Astrocyte (in vitro differentiated cells and primary cell): ENCODE measurements at regions not wholly inside any gene's neighbourhood (a gene's known extent, or its start where the extent isn't known, plus 50 kb on each side); places are given as distances from the start of the nearest gene placed in this dataset.
"Not testable (repeated sequence)": the region's sequence is repeated elsewhere in the genome, so short reads cannot be mapped to it uniquely, and the experiment has no call there.

Experiments
- DNase-seq: peaks from one replicate; pipeline ENCODE4 v3.0.0-alpha.2; 2010; ENCODE audit warnings: low read depth
- FAIRE-seq: peaks from 2 replicates; lab custom pipeline; 2011; peaks lifted over from hg19 to GRCh38; lab: Jason Lieb, UNC
- H2AFZ ChIP-seq: 2 replicates; pipeline ENCODE4 v1.6.0; 2012; ENCODE audit warnings: low read depth, low read length, inconsistent platforms
- H3K27ac ChIP-seq: 2 replicates; pipeline ENCODE4 v1.5.1; 2011; ENCODE audit warnings: low read depth, low read length, inconsistent platforms
- H3K27me3 ChIP-seq: 2 replicates; pipeline ENCODE4 v1.6.0; 2011; ENCODE audit warnings: low read length, inconsistent platforms; ENCODE audit not compliant: insufficient read depth
- H3K36me3 ChIP-seq: 2 replicates; pipeline ENCODE4 v1.5.1; 2011; ENCODE audit warnings: low read length, inconsistent platforms; ENCODE audit not compliant: insufficient read depth
- H3K4me1 ChIP-seq: 2 replicates; pipeline ENCODE4 v1.5.1; 2011; ENCODE audit warnings: low read length, inconsistent platforms; ENCODE audit not compliant: insufficient read depth
- H3K4me2 ChIP-seq: 2 replicates; pipeline ENCODE4 v1.6.0; 2012; ENCODE audit warnings: low read length, inconsistent platforms
- H3K4me3 ChIP-seq: 2 replicates; pipeline ENCODE4 v1.5.1; 2011; ENCODE audit warnings: low read depth, mild to moderate bottlenecking, low read length, inconsistent platforms; ENCODE audit not compliant: insufficient read depth
- H3K79me2 ChIP-seq: 2 replicates; pipeline ENCODE4 v1.6.0; 2012; ENCODE audit warnings: mild to moderate bottlenecking, low read length, inconsistent platforms; ENCODE audit not compliant: insufficient read depth
- H3K9ac ChIP-seq: 2 replicates; pipeline ENCODE4 v1.6.0; 2012; ENCODE audit warnings: mild to moderate bottlenecking, low read length, inconsistent platforms
- H3K9me3 ChIP-seq: 2 replicates; pipeline ENCODE4 v1.5.1; 2012; ENCODE audit warnings: low read depth, mild to moderate bottlenecking, low read length, inconsistent platforms; ENCODE audit not compliant: insufficient read depth
- H4K20me1 ChIP-seq: 2 replicates; pipeline ENCODE4 v1.6.0; 2012; ENCODE audit warnings: low read length, inconsistent platforms; ENCODE audit not compliant: insufficient read depth
- H3K27ac Mint-ChIP-seq: one replicate; pipeline ENCODE4 v1.8.0; 2021; ENCODE audit warnings: mild to moderate bottlenecking, mixed read lengths; ENCODE audit not compliant: unreplicated experiment
- H3K27me3 Mint-ChIP-seq: one replicate; pipeline ENCODE4 v1.8.0; 2021; ENCODE audit warnings: low read depth, mixed read lengths; ENCODE audit not compliant: unreplicated experiment
- H3K36me3 Mint-ChIP-seq: one replicate; pipeline ENCODE4 v1.8.0; 2021; ENCODE audit warnings: low read depth, mixed read lengths; ENCODE audit not compliant: unreplicated experiment
- H3K4me1 Mint-ChIP-seq: one replicate; pipeline ENCODE4 v1.8.0; 2021; ENCODE audit warnings: low read depth, mixed read lengths; ENCODE audit not compliant: unreplicated experiment
- H3K4me3 Mint-ChIP-seq: one replicate; pipeline ENCODE4 v1.8.0; 2021; ENCODE audit warnings: mild to moderate bottlenecking, moderate library complexity, mixed read lengths; ENCODE audit not compliant: unreplicated experiment
- H3K9me3 Mint-ChIP-seq: one replicate; pipeline ENCODE4 v1.8.0; 2021; ENCODE audit warnings: mild to moderate bottlenecking, mixed read lengths; ENCODE audit not compliant: unreplicated experiment
- EZH2 ChIP-seq: IDR thresholded peaks from 2 replicates; pipeline ENCODE4 v1.6.1; 2012; ENCODE audit warnings: mild to moderate bottlenecking, low read length, inconsistent platforms; ENCODE audit not compliant: insufficient read depth
- TF ChIP-seq, protein P1 (sequence below): IDR thresholded peaks from 2 replicates; pipeline ENCODE4 v1.5.1; 2011; ENCODE audit warnings: low read depth, mild to moderate bottlenecking, inconsistent platforms, low read length, moderate library complexity; ENCODE audit not compliant: insufficient read depth

DNA sequence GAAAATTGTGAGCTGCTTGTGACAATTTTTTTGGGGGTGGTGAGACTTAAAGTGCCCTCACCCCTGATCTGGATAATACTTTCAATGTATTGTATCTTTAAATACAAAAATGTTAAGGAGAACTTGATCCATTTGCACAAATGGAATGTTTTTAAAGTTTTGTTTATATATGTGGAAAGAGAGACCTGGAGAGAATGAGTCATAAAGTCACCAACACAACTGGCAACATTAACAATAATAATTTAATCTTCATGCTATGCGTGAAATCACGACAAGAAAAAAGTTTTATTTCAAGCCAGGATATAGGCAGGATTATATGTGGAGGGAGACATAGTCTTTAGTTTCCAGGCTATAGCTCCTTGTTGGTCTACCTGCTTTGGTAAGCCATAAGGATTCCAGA is 537.5 kb downstream of the GPAM start:
- Histone ChIP-seq H2AFZ (no peak overlapping the region), H3K4me3 (no peak overlapping the region), H3K36me3 (no peaks in the 10 kb centered on the region), H3K4me2 (no peak overlapping the region), H4K20me1 (no peaks in the 10 kb centered on the region), H3K9me3 (peaks cover 7% of the 10 kb centered on the region), H3K79me2 (no peaks in the 10 kb centered on the region), H3K27ac (no peak overlapping the region), H3K27me3 (no peaks in the 10 kb centered on the region), H3K4me1 (no peaks in the 10 kb centered on the region), H3K9ac (no peak overlapping the region)
- FAIRE-seq (no peak), DNase-seq (no peak)
- no peak for TF ChIP-seq EZH2
- Mint-ChIP-seq H3K4me1 (peaks cover 9% of the 10 kb centered on the region), H3K9me3 (peaks cover 15% of the 10 kb centered on the region), H3K27ac (no peak overlapping the region), H3K36me3 (peaks cover 3% of the 10 kb centered on the region), H3K4me3 (no peak overlapping the region), H3K27me3 (no peaks in the 10 kb centered on the region)

- DNase-seq: peak; percentile 57
Observed at GRCh38 chr10:111648046-111648445, 535.5 kb downstream of the GPAM start.

GRCh38 chr10:111649080-111649479 is 534.5 kb downstream of the GPAM start:
- H3K4me3 Mint-ChIP-seq, FAIRE-seq, H3K27me3 ChIP-seq, H3K4me1 ChIP-seq, H3K4me1 Mint-ChIP-seq, H3K27ac ChIP-seq, H3K79me2 ChIP-seq, H3K4me3 ChIP-seq, H3K9me3 ChIP-seq, H3K27ac Mint-ChIP-seq, H3K27me3 Mint-ChIP-seq, DNase-seq, H3K9ac ChIP-seq, H3K36me3 Mint-ChIP-seq, H2AFZ ChIP-seq, H3K36me3 ChIP-seq, H3K4me2 ChIP-seq, H4K20me1 ChIP-seq: not testable (repeated sequence)
- peaks cover 20% of the 10 kb centered on the region for H3K9me3 Mint-ChIP-seq

More at GRCh38 chr10:111648046-111648445, 535.5 kb downstream of the GPAM start:
- no peak for TF ChIP-seq EZH2
- TF ChIP-seq, protein P1, sequence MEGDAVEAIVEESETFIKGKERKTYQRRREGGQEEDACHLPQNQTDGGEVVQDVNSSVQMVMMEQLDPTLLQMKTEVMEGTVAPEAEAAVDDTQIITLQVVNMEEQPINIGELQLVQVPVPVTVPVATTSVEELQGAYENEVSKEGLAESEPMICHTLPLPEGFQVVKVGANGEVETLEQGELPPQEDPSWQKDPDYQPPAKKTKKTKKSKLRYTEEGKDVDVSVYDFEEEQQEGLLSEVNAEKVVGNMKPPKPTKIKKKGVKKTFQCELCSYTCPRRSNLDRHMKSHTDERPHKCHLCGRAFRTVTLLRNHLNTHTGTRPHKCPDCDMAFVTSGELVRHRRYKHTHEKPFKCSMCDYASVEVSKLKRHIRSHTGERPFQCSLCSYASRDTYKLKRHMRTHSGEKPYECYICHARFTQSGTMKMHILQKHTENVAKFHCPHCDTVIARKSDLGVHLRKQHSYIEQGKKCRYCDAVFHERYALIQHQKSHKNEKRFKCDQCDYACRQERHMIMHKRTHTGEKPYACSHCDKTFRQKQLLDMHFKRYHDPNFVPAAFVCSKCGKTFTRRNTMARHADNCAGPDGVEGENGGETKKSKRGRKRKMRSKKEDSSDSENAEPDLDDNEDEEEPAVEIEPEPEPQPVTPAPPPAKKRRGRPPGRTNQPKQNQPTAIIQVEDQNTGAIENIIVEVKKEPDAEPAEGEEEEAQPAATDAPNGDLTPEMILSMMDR: no peak
- Mint-ChIP-seq H3K9me3 (peaks cover 20% of the 10 kb centered on the region), H3K36me3 (peaks cover 3% of the 10 kb centered on the region), H3K27ac (no peak overlapping the region), H3K27me3 (peaks cover 4% of the 10 kb centered on the region), H3K4me1 (peaks cover 9% of the 10 kb centered on the region), H3K4me3 (no peak overlapping the region)
- FAIRE-seq: peak; percentile 80
- H3K9me3 ChIP-seq: peaks cover 7% of the 10 kb centered on the region
- H3K4me1 ChIP-seq: no peaks in the 10 kb centered on the region
- H3K4me2 ChIP-seq: no peak overlapping the region
- no peak overlapping the region for H2AFZ ChIP-seq
- no peaks in the 10 kb centered on the region for H4K20me1 ChIP-seq
- H3K27me3 ChIP-seq: no peaks in the 10 kb centered on the region
- no peaks in the 10 kb centered on the region for H3K36me3 ChIP-seq
- no peak overlapping the region for H3K27ac ChIP-seq
- H3K4me3 ChIP-seq: no peak overlapping the region
- no peaks in the 10 kb centered on the region for H3K79me2 ChIP-seq
- no peak overlapping the region for H3K9ac ChIP-seq
